GM23338 (cell line): ENCODE measurements at regions not wholly inside any gene's neighbourhood (a gene's known extent, or its start where the extent isn't known, plus 50 kb on each side); places are given as distances from the start of the nearest gene placed in this dataset.

Experiments used
- ATAC-seq: fragments of 200-7000 bp; cut with Tn5 transposase; 3 replicates; pipeline ENCODE4 v1.9.1; 2020
- DNase-seq: peaks from one replicate; pipeline ENCODE4 v3.0.0-alpha.2; 2015; ENCODE audit warnings: low spot score
- H2AFZ ChIP-seq: fragments of 200-600 bp; sonication (generic); 2 replicates; pipeline ENCODE4 v1.8.0; 2016; ENCODE audit warnings: antibody characterized with exemption, mild to moderate bottlenecking, moderate library complexity
- H3F3A ChIP-seq: fragments of 200-600 bp; sonication (generic); replicated peaks from 2 replicates; pipeline ENCODE4 v1.8.0; 2017; ENCODE audit warnings: antibody characterized with exemption, mixed run types, low read depth
- H3K27ac ChIP-seq: fragments of 200-600 bp; sonication (generic); 2 replicates; pipeline ENCODE4 v1.6.1; 2016; ENCODE audit warnings: low read depth
- H3K27me3 ChIP-seq: fragments of 200-600 bp; sonication (generic); 2 replicates; pipeline ENCODE4 v1.8.0; 2016; ENCODE audit warnings: mild to moderate bottlenecking, mixed run types, moderate library complexity; ENCODE audit not compliant: insufficient read depth
- H3K36me3 ChIP-seq: fragments of 200-600 bp; sonication (generic); 2 replicates; pipeline ENCODE4 v1.8.0; 2016; ENCODE audit warnings: mild to moderate bottlenecking; ENCODE audit not compliant: insufficient read depth
- H3K4me1 ChIP-seq: fragments of 200-600 bp; sonication (generic); 2 replicates; pipeline ENCODE4 v1.8.0; 2016; ENCODE audit warnings: mild to moderate bottlenecking, moderate library complexity; ENCODE audit not compliant: insufficient read depth
- H3K4me2 ChIP-seq: fragments of 200-600 bp; sonication (generic); 2 replicates; pipeline ENCODE4 v1.7.1; 2017; ENCODE audit warnings: mixed run types
- H3K4me3 ChIP-seq: fragments of 200-600 bp; sonication (generic); 2 replicates; pipeline ENCODE4 v1.6.1; 2016; ENCODE audit warnings: mixed run types
- H3K79me2 ChIP-seq: fragments of 200-600 bp; sonication (generic); replicated peaks from 2 replicates; pipeline ENCODE4 v1.8.0; 2017; ENCODE audit warnings: mild to moderate bottlenecking; ENCODE audit not compliant: insufficient read depth
- H3K9me2 ChIP-seq: fragments of 200-600 bp; sonication (generic); 2 replicates; pipeline ENCODE4 v1.8.0; 2017; ENCODE audit not compliant: insufficient read depth
- H4K20me1 ChIP-seq: fragments of 200-600 bp; sonication (generic); replicated peaks from 2 replicates; pipeline ENCODE4 v1.8.0; 2017; ENCODE audit warnings: mild to moderate bottlenecking; ENCODE audit not compliant: insufficient read depth
- H3K27ac Mint-ChIP-seq: 2 replicates; pipeline ENCODE4 v1.8.0; 2020; ENCODE audit warnings: inconsistent platforms, mild to moderate bottlenecking, moderate library complexity, mixed read lengths
- H3K27me3 Mint-ChIP-seq: 3 replicates; pipeline ENCODE4 v1.8.0; 2022; ENCODE audit warnings: low read depth, mild to moderate bottlenecking, moderate library complexity, mixed read lengths, inconsistent platforms; ENCODE audit not compliant: insufficient read depth, poor library complexity
- H3K36me3 Mint-ChIP-seq: 3 replicates; pipeline ENCODE4 v1.8.0; 2021; ENCODE audit warnings: low read depth, mild to moderate bottlenecking, inconsistent platforms, moderate library complexity, mixed read lengths
- H3K4me1 Mint-ChIP-seq: 3 replicates; pipeline ENCODE4 v1.8.0; 2020; ENCODE audit warnings: mild to moderate bottlenecking, inconsistent platforms, mixed read lengths
- H3K4me3 Mint-ChIP-seq: 3 replicates; pipeline ENCODE4 v1.8.0; 2021; ENCODE audit warnings: moderate library complexity, mild to moderate bottlenecking, inconsistent platforms, mixed read lengths
- H3K9me3 Mint-ChIP-seq: 3 replicates; pipeline ENCODE4 v1.8.0; 2020; ENCODE audit warnings: moderate library complexity, mild to moderate bottlenecking, inconsistent platforms, mixed read lengths
- CREB1 ChIP-seq: fragments of 250-450 bp; sonication (Bioruptor Pico); IDR thresholded peaks from 2 replicates; pipeline ENCODE4 v1.5.0; 2020; ENCODE audit warnings: low read depth, mild to moderate bottlenecking, moderate library complexity
- EZH2 ChIP-seq: fragments of 200-600 bp; sonication (generic); IDR thresholded peaks from one replicate; pipeline ENCODE4 v1.8.0; 2017; ENCODE audit warnings: antibody characterized with exemption, mild to moderate bottlenecking, low read depth; ENCODE audit not compliant: unreplicated experiment
- EZH2phosphoT487 ChIP-seq: fragments of 200-600 bp; sonication (generic); IDR thresholded peaks from one replicate; pipeline ENCODE4 v1.8.1; 2018; ENCODE audit warnings: antibody characterized with exemption; ENCODE audit not compliant: unreplicated experiment
- JUNB ChIP-seq: IDR thresholded peaks from one replicate; pipeline ENCODE4 v1.6.1; 2016; ENCODE audit warnings: antibody characterized with exemption; ENCODE audit not compliant: unreplicated experiment
- POLR2AphosphoS5 ChIP-seq: IDR thresholded peaks from 2 replicates; pipeline ENCODE4 v1.6.1; 2016; ENCODE audit warnings: antibody characterized with exemption, low read depth
- ZNF331 ChIP-seq: fragments of 250-450 bp; sonication (Bioruptor Pico); IDR thresholded peaks from 2 replicates; pipeline ENCODE4 v1.5.0; 2020; ENCODE audit warnings: low read depth, mild to moderate bottlenecking, moderate library complexity
- TF ChIP-seq, protein P1 (sequence below): IDR thresholded peaks from one replicate; pipeline ENCODE4 v1.6.1; 2018; ENCODE audit warnings: antibody characterized with exemption; ENCODE audit not compliant: unreplicated experiment
- TF ChIP-seq, protein P2 (sequence below): IDR thresholded peaks from 2 replicates; pipeline ENCODE4 v1.6.1; 2016; ENCODE audit warnings: antibody characterized with exemption
- TF ChIP-seq, protein P3 (sequence below): fragments of 250-450 bp; sonication (Bioruptor Pico); IDR thresholded peaks from 2 replicates; pipeline ENCODE4 v1.5.0; 2020; ENCODE audit warnings: mild to moderate bottlenecking, moderate library complexity
- TF ChIP-seq, protein P4 (sequence below), 2 experiments: fragments of 200-600 bp in 1 of 2; sonication (generic) in 1 of 2; conservative IDR thresholded peaks; 2 replicates each; pipeline versions ENCODE4 v1.5.1 to v1.6.1; 2016 to 2017; ENCODE audit warnings: antibody characterized with exemption in 2 of 2, low read depth in 2 of 2, mild to moderate bottlenecking in 2 of 2, moderate library complexity in 1 of 2

DNA sequence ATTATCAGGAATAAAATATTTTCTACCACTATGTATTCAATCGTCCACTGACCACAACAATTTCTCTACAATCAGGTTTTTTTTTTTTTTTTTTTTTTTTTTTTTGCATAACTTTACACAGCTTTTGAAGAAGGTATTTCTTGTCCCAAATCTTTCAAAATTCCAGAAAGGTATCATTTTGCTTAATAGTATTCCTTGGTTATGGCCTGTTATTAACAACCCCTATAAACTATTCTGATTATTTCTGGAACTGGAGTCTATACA is 145.3 kb downstream of the ALX1 start:
- Histone ChIP-seq H3K27ac (no peak overlapping the region), H3K4me2 (no peak overlapping the region), H3K4me3 (no peak overlapping the region), H4K20me1 (no peaks in the 10 kb centered on the region), H3K27me3 (no peaks in the 10 kb centered on the region), H3K9me2 (no peaks in the 10 kb centered on the region; the same call in none of the 2 replicates), H3K79me2 (no peaks in the 10 kb centered on the region), H2AFZ (no peak overlapping the region), H3F3A (no peaks in the 10 kb centered on the region), H3K4me1 (no peaks in the 10 kb centered on the region), H3K36me3 (no peaks in the 10 kb centered on the region)
- H3K27me3 Mint-ChIP-seq, result no peaks in the 10 kb centered on the region
- no peak for DNase-seq
- H3K4me3 Mint-ChIP-seq, result no peak overlapping the region
- no peak overlapping the region for H3K27ac Mint-ChIP-seq
- no peaks in the 10 kb centered on the region for H3K36me3 Mint-ChIP-seq
- TF ChIP-seq, protein P1, sequence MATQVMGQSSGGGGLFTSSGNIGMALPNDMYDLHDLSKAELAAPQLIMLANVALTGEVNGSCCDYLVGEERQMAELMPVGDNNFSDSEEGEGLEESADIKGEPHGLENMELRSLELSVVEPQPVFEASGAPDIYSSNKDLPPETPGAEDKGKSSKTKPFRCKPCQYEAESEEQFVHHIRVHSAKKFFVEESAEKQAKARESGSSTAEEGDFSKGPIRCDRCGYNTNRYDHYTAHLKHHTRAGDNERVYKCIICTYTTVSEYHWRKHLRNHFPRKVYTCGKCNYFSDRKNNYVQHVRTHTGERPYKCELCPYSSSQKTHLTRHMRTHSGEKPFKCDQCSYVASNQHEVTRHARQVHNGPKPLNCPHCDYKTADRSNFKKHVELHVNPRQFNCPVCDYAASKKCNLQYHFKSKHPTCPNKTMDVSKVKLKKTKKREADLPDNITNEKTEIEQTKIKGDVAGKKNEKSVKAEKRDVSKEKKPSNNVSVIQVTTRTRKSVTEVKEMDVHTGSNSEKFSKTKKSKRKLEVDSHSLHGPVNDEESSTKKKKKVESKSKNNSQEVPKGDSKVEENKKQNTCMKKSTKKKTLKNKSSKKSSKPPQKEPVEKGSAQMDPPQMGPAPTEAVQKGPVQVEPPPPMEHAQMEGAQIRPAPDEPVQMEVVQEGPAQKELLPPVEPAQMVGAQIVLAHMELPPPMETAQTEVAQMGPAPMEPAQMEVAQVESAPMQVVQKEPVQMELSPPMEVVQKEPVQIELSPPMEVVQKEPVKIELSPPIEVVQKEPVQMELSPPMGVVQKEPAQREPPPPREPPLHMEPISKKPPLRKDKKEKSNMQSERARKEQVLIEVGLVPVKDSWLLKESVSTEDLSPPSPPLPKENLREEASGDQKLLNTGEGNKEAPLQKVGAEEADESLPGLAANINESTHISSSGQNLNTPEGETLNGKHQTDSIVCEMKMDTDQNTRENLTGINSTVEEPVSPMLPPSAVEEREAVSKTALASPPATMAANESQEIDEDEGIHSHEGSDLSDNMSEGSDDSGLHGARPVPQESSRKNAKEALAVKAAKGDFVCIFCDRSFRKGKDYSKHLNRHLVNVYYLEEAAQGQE, result no peak
- no peak for TF ChIP-seq CREB1 (CRISPR knock-in tag)
- TF ChIP-seq, protein P2, sequence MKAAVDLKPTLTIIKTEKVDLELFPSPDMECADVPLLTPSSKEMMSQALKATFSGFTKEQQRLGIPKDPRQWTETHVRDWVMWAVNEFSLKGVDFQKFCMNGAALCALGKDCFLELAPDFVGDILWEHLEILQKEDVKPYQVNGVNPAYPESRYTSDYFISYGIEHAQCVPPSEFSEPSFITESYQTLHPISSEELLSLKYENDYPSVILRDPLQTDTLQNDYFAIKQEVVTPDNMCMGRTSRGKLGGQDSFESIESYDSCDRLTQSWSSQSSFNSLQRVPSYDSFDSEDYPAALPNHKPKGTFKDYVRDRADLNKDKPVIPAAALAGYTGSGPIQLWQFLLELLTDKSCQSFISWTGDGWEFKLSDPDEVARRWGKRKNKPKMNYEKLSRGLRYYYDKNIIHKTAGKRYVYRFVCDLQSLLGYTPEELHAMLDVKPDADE, result no peak
- no peak for TF ChIP-seq ZNF331 (CRISPR knock-in tag)
- TF ChIP-seq EZH2, result no peak
- TF ChIP-seq POLR2AphosphoS5, result no peak
- TF ChIP-seq, protein P3, sequence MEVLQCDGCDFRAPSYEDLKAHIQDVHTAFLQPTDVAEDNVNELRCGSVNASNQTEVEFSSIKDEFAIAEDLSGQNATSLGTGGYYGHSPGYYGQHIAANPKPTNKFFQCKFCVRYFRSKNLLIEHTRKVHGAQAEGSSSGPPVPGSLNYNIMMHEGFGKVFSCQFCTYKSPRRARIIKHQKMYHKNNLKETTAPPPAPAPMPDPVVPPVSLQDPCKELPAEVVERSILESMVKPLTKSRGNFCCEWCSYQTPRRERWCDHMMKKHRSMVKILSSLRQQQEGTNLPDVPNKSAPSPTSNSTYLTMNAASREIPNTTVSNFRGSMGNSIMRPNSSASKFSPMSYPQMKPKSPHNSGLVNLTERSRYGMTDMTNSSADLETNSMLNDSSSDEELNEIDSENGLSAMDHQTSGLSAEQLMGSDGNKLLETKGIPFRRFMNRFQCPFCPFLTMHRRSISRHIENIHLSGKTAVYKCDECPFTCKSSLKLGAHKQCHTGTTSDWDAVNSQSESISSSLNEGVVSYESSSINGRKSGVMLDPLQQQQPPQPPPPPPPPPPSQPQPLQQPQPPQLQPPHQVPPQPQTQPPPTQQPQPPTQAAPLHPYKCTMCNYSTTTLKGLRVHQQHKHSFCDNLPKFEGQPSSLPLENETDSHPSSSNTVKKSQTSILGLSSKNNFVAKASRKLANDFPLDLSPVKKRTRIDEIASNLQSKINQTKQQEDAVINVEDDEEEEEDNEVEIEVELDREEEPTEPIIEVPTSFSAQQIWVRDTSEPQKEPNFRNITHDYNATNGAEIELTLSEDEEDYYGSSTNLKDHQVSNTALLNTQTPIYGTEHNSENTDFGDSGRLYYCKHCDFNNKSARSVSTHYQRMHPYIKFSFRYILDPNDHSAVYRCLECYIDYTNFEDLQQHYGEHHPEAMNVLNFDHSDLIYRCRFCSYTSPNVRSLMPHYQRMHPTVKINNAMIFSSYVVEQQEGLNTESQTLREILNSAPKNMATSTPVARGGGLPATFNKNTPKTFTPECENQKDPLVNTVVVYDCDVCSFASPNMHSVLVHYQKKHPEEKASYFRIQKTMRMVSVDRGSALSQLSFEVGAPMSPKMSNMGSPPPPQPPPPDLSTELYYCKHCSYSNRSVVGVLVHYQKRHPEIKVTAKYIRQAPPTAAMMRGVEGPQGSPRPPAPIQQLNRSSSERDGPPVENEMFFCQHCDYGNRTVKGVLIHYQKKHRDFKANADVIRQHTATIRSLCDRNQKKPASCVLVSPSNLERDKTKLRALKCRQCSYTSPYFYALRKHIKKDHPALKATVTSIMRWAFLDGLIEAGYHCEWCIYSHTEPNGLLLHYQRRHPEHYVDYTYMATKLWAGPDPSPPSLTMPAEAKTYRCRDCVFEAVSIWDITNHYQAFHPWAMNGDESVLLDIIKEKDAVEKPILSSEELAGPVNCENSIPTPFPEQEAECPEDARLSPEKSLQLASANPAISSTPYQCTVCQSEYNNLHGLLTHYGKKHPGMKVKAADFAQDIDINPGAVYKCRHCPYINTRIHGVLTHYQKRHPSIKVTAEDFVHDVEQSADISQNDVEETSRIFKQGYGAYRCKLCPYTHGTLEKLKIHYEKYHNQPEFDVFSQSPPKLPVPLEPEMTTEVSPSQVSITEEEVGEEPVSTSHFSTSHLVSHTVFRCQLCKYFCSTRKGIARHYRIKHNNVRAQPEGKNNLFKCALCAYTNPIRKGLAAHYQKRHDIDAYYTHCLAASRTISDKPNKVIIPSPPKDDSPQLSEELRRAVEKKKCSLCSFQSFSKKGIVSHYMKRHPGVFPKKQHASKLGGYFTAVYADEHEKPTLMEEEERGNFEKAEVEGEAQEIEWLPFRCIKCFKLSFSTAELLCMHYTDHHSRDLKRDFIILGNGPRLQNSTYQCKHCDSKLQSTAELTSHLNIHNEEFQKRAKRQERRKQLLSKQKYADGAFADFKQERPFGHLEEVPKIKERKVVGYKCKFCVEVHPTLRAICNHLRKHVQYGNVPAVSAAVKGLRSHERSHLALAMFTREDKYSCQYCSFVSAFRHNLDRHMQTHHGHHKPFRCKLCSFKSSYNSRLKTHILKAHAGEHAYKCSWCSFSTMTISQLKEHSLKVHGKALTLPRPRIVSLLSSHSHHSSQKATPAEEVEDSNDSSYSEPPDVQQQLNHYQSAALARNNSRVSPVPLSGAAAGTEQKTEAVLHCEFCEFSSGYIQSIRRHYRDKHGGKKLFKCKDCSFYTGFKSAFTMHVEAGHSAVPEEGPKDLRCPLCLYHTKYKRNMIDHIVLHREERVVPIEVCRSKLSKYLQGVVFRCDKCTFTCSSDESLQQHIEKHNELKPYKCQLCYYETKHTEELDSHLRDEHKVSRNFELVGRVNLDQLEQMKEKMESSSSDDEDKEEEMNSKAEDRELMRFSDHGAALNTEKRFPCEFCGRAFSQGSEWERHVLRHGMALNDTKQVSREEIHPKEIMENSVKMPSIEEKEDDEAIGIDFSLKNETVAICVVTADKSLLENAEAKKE (CRISPR knock-in tag), result no peak
- TF ChIP-seq JUNB, result no peak
- no peak for TF ChIP-seq EZH2phosphoT487
- TF ChIP-seq, protein P4, sequence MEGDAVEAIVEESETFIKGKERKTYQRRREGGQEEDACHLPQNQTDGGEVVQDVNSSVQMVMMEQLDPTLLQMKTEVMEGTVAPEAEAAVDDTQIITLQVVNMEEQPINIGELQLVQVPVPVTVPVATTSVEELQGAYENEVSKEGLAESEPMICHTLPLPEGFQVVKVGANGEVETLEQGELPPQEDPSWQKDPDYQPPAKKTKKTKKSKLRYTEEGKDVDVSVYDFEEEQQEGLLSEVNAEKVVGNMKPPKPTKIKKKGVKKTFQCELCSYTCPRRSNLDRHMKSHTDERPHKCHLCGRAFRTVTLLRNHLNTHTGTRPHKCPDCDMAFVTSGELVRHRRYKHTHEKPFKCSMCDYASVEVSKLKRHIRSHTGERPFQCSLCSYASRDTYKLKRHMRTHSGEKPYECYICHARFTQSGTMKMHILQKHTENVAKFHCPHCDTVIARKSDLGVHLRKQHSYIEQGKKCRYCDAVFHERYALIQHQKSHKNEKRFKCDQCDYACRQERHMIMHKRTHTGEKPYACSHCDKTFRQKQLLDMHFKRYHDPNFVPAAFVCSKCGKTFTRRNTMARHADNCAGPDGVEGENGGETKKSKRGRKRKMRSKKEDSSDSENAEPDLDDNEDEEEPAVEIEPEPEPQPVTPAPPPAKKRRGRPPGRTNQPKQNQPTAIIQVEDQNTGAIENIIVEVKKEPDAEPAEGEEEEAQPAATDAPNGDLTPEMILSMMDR (conservative IDR thresholded peaks at IDR 0.05; ENCODE audit: low read depth in 2 of 2), result no peak
- no peak for ATAC-seq
- H3K9me3 Mint-ChIP-seq, result no peaks in the 10 kb centered on the region
- no peaks in the 10 kb centered on the region; the same call in 2 of the 3 replicates for H3K4me1 Mint-ChIP-seq
